ENCODE measurements at regions not wholly inside any gene's neighbourhood (a gene's known extent, or its start where the extent isn't known, plus 50 kb on each side); places are given as distances from the start of the nearest gene placed in this dataset.

DNA sequence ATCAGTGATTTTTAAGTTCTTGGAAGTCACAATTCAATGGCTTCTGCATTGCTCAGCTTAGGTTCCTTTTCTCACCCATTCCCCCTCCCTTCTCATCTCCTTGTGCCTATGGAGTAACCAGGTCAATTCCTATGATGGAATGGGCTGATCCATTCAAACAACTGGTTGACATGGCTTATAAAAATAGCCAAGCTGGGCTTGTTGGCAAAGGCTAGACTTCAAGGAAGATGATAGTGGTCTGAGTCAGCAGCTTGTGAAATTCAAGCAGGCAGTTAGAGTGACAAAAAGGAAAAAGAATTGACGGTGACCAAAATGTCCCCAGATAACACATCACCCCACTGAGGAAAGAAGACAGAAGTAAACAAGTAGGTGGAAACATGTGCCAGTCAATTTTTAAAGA is 119.9 kb upstream of the PCED1B start:
- H3K9me3 ChIP-seq (ENCODE audit: control insufficient read depth, low read depth, low read length), result no peaks in the 10 kb centered on the region
- H3K27me3 ChIP-seq (ENCODE audit: control insufficient read depth, extremely low read depth, insufficient read depth, low read length), result no peaks in the 10 kb centered on the region
- dilution Hi-C loops (cut with MboI; ENCODE audit: extremely low pct_ligation_motif_present, low sequenced_read_pairs), result no loop called here
- H3K79me2 ChIP-seq (ENCODE audit: control insufficient read depth, insufficient read depth, low read length), result no peaks in the 10 kb centered on the region
- H3K27ac ChIP-seq (ENCODE audit: control insufficient read depth, insufficient read depth, low read length), result no peak overlapping the region
- no peaks in the 10 kb centered on the region for H3K9me1 ChIP-seq (ENCODE audit: control insufficient read depth, extremely low read depth, insufficient read depth, low read length)
- no peaks in the 10 kb centered on the region for H4K20me1 ChIP-seq (ENCODE audit: control insufficient read depth, extremely low read depth, insufficient read depth, low read length)
- FAIRE-seq (peak; percentile 93), DNase-seq (ENCODE audit: low read depth, low spot score) (no peak)
- peaks cover 22% of the 10 kb centered on the region for H3K4me1 ChIP-seq (ENCODE audit: control insufficient read depth, extremely low read depth, insufficient read depth, low read length)
- H2AFZ ChIP-seq (ENCODE audit: control insufficient read depth, low read length), result no peak overlapping the region
- no peak overlapping the region for H3K9ac ChIP-seq (ENCODE audit: control insufficient read depth, extremely low read depth, insufficient read depth, low read length)
- no peak overlapping the region for H3K4me3 ChIP-seq (ENCODE audit: control insufficient read depth in 2 of 3, extremely low read depth in 1 of 3, insufficient read depth in 2 of 3, low read depth in 1 of 3, low read length in 3 of 3)
- peak overlapping the region; percentile 52 for H3K4me2 ChIP-seq (ENCODE audit: control insufficient read depth, extremely low read depth, insufficient read depth, low read depth, low read length)
- no peaks in the 10 kb centered on the region for H3K36me3 ChIP-seq (ENCODE audit: control insufficient read depth in 2 of 2, extremely low read depth in 1 of 2, insufficient read depth in 2 of 2, low read length in 2 of 2)
- TF ChIP-seq EZH2 (IDR thresholded peaks at IDR 0.05; ENCODE audit: low read length), result no peak
- TF ChIP-seq CTCF (optimal IDR thresholded peaks at IDR 0.05 in 1 of 3, IDR thresholded peaks at IDR 0.05 in 1 of 3, conservative IDR thresholded peaks at IDR 0.05 in 1 of 3; ENCODE audit: extremely low read depth in 1 of 3, insufficient read depth in 2 of 3, low read length in 3 of 3), result no peak

- FAIRE-seq, result no peak
These were observed 118.7 kb upstream of the PCED1B start for GRCh38 chr12:46960681-46961080.

More at GRCh38 chr12:46960681-46961080, 118.7 kb upstream of the PCED1B start:
- Histone ChIP-seq H3K9me1 (ENCODE audit: control insufficient read depth, extremely low read depth, insufficient read depth, low read length) (no peaks in the 10 kb centered on the region), H3K9ac (ENCODE audit: control insufficient read depth, extremely low read depth, insufficient read depth, low read length) (no peak overlapping the region), H3K4me1 (ENCODE audit: control insufficient read depth, extremely low read depth, insufficient read depth, low read length) (peaks cover 34% of the 10 kb centered on the region), H3K9me3 (ENCODE audit: control insufficient read depth, low read depth, low read length) (no peaks in the 10 kb centered on the region), H2AFZ (ENCODE audit: control insufficient read depth, low read length) (no peak overlapping the region), H3K27me3 (ENCODE audit: control insufficient read depth, extremely low read depth, insufficient read depth, low read length) (no peaks in the 10 kb centered on the region), H3K4me3 (ENCODE audit: control insufficient read depth in 2 of 3, extremely low read depth in 1 of 3, insufficient read depth in 2 of 3, low read depth in 1 of 3, low read length in 3 of 3) (no peak overlapping the region), H4K20me1 (ENCODE audit: control insufficient read depth, extremely low read depth, insufficient read depth, low read length) (no peaks in the 10 kb centered on the region), H3K36me3 (ENCODE audit: control insufficient read depth in 2 of 2, extremely low read depth in 1 of 2, insufficient read depth in 2 of 2, low read length in 2 of 2) (no peaks in the 10 kb centered on the region), H3K4me2 (ENCODE audit: control insufficient read depth, extremely low read depth, insufficient read depth, low read depth, low read length) (no peak overlapping the region), H3K79me2 (ENCODE audit: control insufficient read depth, insufficient read depth, low read length) (no peaks in the 10 kb centered on the region), H3K27ac (ENCODE audit: control insufficient read depth, insufficient read depth, low read length) (no peak overlapping the region)
- TF ChIP-seq CTCF (optimal IDR thresholded peaks at IDR 0.05 in 1 of 3, IDR thresholded peaks at IDR 0.05 in 1 of 3, conservative IDR thresholded peaks at IDR 0.05 in 1 of 3; ENCODE audit: extremely low read depth in 1 of 3, insufficient read depth in 2 of 3, low read length in 3 of 3), result no peak
- no peak for TF ChIP-seq EZH2 (IDR thresholded peaks at IDR 0.05; ENCODE audit: low read length)
- DNase-seq (ENCODE audit: low read depth, low spot score), result no peak
- dilution Hi-C loops (cut with MboI; ENCODE audit: extremely low pct_ligation_motif_present, low sequenced_read_pairs), result no loop called here
